H1 (cell line): ENCODE measurements at regions not wholly inside any gene's neighbourhood (a gene's known extent, or its start where the extent isn't known, plus 50 kb on each side); places are given as distances from the start of the nearest gene placed in this dataset.

Experiments
- CHD1 ChIP-seq: IDR thresholded peaks from 2 replicates; pipeline ENCODE4 v1.6.1; 2012; ENCODE audit warnings: low read depth, low read length, improper control_type of control experiment
- RAD21 ChIP-seq, 2 experiments: IDR thresholded peaks in 1 of 2; conservative IDR thresholded peaks in 1 of 2; 2 replicates each; pipeline ENCODE4 v1.6.1; 2011; ENCODE audit warnings: low read depth in 2 of 2, low read length in 2 of 2, improper control_type of control experiment in 1 of 2, inconsistent platforms in 1 of 2, mild to moderate bottlenecking in 1 of 2, moderate library complexity in 1 of 2

DNA sequence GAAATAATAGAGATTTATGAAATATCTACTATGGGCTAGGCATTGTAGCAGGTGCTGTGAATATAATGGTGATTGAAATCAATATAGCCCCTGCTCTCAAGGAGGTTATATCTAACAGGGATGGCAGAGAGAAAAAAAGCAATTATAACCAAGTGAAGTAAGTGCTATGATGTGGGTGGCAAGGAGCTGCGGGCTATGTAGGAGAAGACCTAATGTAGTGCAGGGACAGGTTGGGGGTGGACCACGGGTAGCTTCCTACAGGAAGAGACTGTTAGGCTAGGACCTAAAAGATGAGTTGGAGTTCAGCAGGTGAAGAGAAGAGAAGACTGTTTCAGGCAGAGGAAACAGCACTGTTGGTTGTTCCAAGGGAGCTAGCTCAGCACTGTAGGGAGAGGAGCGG, 311.0 kb downstream of the KCNRG start (continued):
- no peak for TF ChIP-seq CHD1
- TF ChIP-seq RAD21 (IDR thresholded peaks at IDR 0.05 in 1 of 2, conservative IDR thresholded peaks at IDR 0.05 in 1 of 2; ENCODE audit: low read depth in 2 of 2, low read length in 2 of 2), result no peak
